PC-3 (cell line): ENCODE measurements at regions not wholly inside any gene's neighbourhood (a gene's known extent, or its start where the extent isn't known, plus 50 kb on each side); places are given as distances from the start of the nearest gene placed in this dataset.

ENCODE experiments used
- ATAC-seq: fragments of 200-7000 bp; cut with Tn5 transposase; 2 replicates; pipeline ENCODE4 v1.9.1; 2020; ENCODE audit warnings: mild to moderate bottlenecking, moderate library complexity
- BruUV-seq: library from RNA; stranded (reverse); fragments of 400-500 nt; replicated peaks from 2 replicates; lab custom pipeline; 2021; lab: Mats Ljungman, UMichigan
- CTCF ChIA-PET: fragments of 300-600 bp; sonication (Branson Sonifier 250); formaldehyde crosslinking; loops from one replicate; lab custom pipeline; 2022; ENCODE audit warnings: antibody characterized with exemption; lab: Charles Lee
- POLR2A ChIA-PET: fragments of 300-600 bp; sonication (Branson Sonifier 250); formaldehyde crosslinking; loops from one replicate; lab custom pipeline; 2022; ENCODE audit warnings: antibody characterized with exemption; ENCODE audit not compliant: unreplicated experiment; lab: Charles Lee
- DNase-seq: peaks from one replicate; pipeline ENCODE4 v3.0.0-alpha.2; 2015
- H2AFZ ChIP-seq: fragments of 300-600 bp; sonication (generic); 2 replicates; pipeline ENCODE4 v1.6.0; 2016; ENCODE audit warnings: antibody characterized with exemption, low read length
- H3F3A ChIP-seq: fragments of 300-600 bp; sonication (generic); one replicate; pipeline ENCODE4 v1.6.0; 2017; ENCODE audit warnings: antibody characterized with exemption, low read length, control low read depth, mild to moderate bottlenecking; ENCODE audit not compliant: unreplicated experiment
- H3K27ac ChIP-seq: fragments of 300-600 bp; sonication (generic); 2 replicates; pipeline ENCODE4 v1.5.1; 2016; ENCODE audit warnings: mild to moderate bottlenecking, low read length
- H3K27me3 ChIP-seq: fragments of 300-600 bp; sonication (generic); 2 replicates; pipeline ENCODE4 v1.6.1; 2016; ENCODE audit warnings: low read length, mixed read lengths
- H3K36me3 ChIP-seq: fragments of 300-600 bp; sonication (generic); 2 replicates; pipeline ENCODE4 v1.6.1; 2016; ENCODE audit warnings: low read depth, mixed run types, low read length, mixed read lengths
- H3K4me1 ChIP-seq: fragments of 300-600 bp; sonication (generic); 2 replicates; pipeline ENCODE4 v1.5.1; 2016; ENCODE audit warnings: low read length; ENCODE audit not compliant: insufficient read depth
- H3K4me2 ChIP-seq: fragments of 300-600 bp; sonication (generic); 2 replicates; pipeline ENCODE4 v1.6.0; 2016; ENCODE audit warnings: low read length
- H3K4me3 ChIP-seq: fragments of 300-600 bp; sonication (generic); 2 replicates; pipeline ENCODE4 v1.5.1; 2016; ENCODE audit warnings: mild to moderate bottlenecking, low read length, mixed read lengths
- H3K79me2 ChIP-seq: fragments of 300-600 bp; sonication (generic); 2 replicates; pipeline ENCODE4 v1.6.1; 2017; ENCODE audit warnings: low read length, mixed read lengths
- H3K9ac ChIP-seq: fragments of 300-600 bp; sonication (generic); 2 replicates; pipeline ENCODE4 v1.6.0; 2016; ENCODE audit warnings: mild to moderate bottlenecking, low read length
- H3K9me2 ChIP-seq: fragments of 300-600 bp; sonication (generic); replicated peaks from 2 replicates; pipeline ENCODE4 v1.6.1; 2016; ENCODE audit warnings: mixed run types, low read length, mixed read lengths
- H3K9me3 ChIP-seq: fragments of 300-600 bp; sonication (generic); 2 replicates; pipeline ENCODE4 v1.6.1; 2016; ENCODE audit warnings: low read length, mixed read lengths
- H4K20me1 ChIP-seq: fragments of 300-600 bp; sonication (generic); 2 replicates; pipeline ENCODE4 v1.6.1; 2016; ENCODE audit warnings: low read length, mixed read lengths
- CTCF ChIP-seq: fragments of 300-600 bp; sonication (generic); conservative IDR thresholded peaks from 2 replicates; pipeline ENCODE4 v1.5.1; 2017; ENCODE audit warnings: antibody characterized with exemption, low read depth, mild to moderate bottlenecking, low read length
- EZH2 ChIP-seq: fragments of 300-600 bp; sonication (generic); IDR thresholded peaks from one replicate; pipeline ENCODE4 v1.6.1; 2017; ENCODE audit warnings: antibody characterized with exemption, mild to moderate bottlenecking, low read length; ENCODE audit not compliant: unreplicated experiment
- EZH2phosphoT487 ChIP-seq: fragments of 300-600 bp; sonication (generic); IDR thresholded peaks from 2 replicates; pipeline ENCODE4 v1.6.1; 2018; ENCODE audit warnings: mild to moderate bottlenecking, antibody characterized with exemption, low read length, borderline replicate concordance
- intact Hi-C: fragments of 100-400 bp; cut with micrococcal nuclease; formaldehyde crosslinking; loops from 2 replicates; pipeline ENCODE4 v1.9.0; 2023

DNA sequence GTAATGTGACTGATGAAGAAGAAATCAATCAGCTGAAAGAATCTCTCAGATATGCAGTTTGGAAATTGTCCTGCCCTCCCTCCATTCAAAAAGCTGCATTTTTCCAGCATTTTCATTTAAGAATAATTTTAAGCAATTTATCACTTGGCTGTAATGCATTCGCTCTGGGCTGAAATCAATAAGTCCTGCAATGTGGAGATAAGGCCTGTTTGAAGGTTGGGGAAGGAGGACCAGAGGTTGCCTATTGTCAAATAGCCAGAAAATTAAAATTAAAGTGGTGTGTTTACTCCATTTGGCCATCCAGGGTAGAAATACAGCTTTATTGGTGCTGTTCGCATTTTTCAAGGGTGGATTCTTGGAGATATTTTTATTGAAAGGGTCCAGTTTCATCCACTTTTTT lies 187.6 kb upstream of the NFIA start:
- no peaks in the 10 kb centered on the region for H3K9me2 ChIP-seq
- CTCF ChIA-PET, result no interaction called here
- no peaks in the 10 kb centered on the region for H3K9me3 ChIP-seq
- no peaks in the 10 kb centered on the region for H4K20me1 ChIP-seq
- H2AFZ ChIP-seq, result no peak overlapping the region
- TF ChIP-seq EZH2, result no peak
- TF ChIP-seq EZH2phosphoT487, result no peak
- no peak for TF ChIP-seq CTCF
- H3K27ac ChIP-seq, result no peak overlapping the region
- H3K27me3 ChIP-seq, result peaks cover 93% of the 10 kb centered on the region
- no peaks in the 10 kb centered on the region for H3K36me3 ChIP-seq
- H3K4me2 ChIP-seq, result no peak overlapping the region
- H3K4me1 ChIP-seq, result no peaks in the 10 kb centered on the region
- DNase-seq (no peak), ATAC-seq (no peak)
- BruUV-seq, result no TSS peak
- no peak overlapping the region for H3K4me3 ChIP-seq
- intact Hi-C loops, result no loop called here
- no peaks in the 10 kb centered on the region for H3K79me2 ChIP-seq
- POLR2A ChIA-PET, result no interaction called here
- H3F3A ChIP-seq, result no peaks in the 10 kb centered on the region
- no peak overlapping the region for H3K9ac ChIP-seq

DNA sequence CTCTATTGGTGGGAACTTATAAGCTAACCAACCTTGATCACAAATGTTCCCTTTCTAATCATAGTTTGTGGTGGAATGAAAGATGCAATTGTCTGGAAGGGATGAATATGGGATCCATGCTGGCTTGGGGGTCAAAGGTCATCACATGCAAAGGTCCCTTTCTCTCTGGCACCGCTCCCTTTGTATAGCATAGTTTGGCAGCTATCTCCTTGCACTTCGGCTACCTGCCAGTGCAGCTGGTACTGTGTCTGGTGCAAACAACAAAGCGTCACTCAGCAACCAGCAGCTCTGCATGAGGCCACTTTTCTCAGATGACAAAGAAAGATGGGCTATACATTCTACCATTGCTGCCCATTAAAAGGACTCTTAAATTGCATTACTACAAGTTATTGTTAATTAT lies 188.2 kb upstream of the NFIA start:
- no peak for ATAC-seq
- no peak for DNase-seq
- no peaks in the 10 kb centered on the region for H3K9me2 ChIP-seq

More for the DNA sequence above, 188.2 kb upstream of the NFIA start:
- Histone ChIP-seq H3K9me3 (no peaks in the 10 kb centered on the region), H3K27ac (no peak overlapping the region), H3K4me2 (no peak overlapping the region), H3K79me2 (no peaks in the 10 kb centered on the region), H3K4me3 (no peak overlapping the region), H3K36me3 (no peaks in the 10 kb centered on the region), H3K27me3 (peaks cover 95% of the 10 kb centered on the region), H3K9ac (no peak overlapping the region), H3K4me1 (no peaks in the 10 kb centered on the region), H2AFZ (no peak overlapping the region), H4K20me1 (no peaks in the 10 kb centered on the region), H3F3A (no peaks in the 10 kb centered on the region)
- ChIA-PET POLR2A (no interaction called here), CTCF (no interaction called here)
- intact Hi-C loops, result no loop called here
- TF ChIP-seq EZH2 (no peak), EZH2phosphoT487 (no peak), CTCF (no peak)
- no TSS peak for BruUV-seq
